Lung microvascular endothelial cell (primary cell): ENCODE measurements at regions not wholly inside any gene's neighbourhood (a gene's known extent, or its start where the extent isn't known, plus 50 kb on each side); places are given as distances from the start of the nearest gene placed in this dataset.
A peak's percentile ranks its signal among the peaks of the same experiment; 100 is the strongest.
"Not testable (repeated sequence)": the region's sequence is repeated elsewhere in the genome, so short reads cannot be mapped to it uniquely, and the experiment has no call there.

ENCODE experiments used
- DNase-seq, 2 donors: peaks; one replicate each; pipeline versions ENCODE4 v3.0.0 to v3.0.0-alpha.2; 2010; ENCODE audit warnings: low read depth in 2 of 2

DNA sequence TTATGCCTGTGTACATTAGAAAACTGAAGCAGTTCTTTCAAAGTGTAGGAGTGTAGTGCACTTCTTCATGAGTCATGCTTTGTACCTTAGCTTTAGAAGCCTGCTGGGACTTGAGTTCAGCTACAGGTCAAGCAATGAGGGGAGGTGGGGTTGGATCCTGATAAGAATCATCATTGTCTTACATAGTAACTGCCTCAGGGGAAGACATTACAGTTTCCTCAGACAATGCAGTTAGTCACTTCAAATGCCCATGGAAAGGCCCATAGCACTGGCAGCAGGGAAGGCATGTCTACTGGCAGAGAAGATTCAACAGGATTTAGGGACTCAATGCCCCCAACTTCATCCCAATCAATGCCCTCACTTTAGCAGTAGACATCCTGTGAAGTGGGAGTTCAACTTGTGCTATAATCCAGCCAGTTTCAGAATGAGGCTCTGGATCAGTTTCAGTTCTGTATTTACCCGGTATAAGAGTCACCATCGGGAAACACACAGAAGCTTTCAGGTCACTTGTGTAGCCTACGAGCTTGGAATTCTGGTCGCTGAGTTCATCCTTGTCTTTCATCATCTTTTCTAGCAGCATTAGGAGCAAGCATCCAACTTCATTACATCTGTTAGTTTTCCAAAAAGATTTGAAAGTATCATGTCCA lies 1216.5 kb downstream of the RAPGEF2 start:
- DNase-seq, result no peak

DNA sequence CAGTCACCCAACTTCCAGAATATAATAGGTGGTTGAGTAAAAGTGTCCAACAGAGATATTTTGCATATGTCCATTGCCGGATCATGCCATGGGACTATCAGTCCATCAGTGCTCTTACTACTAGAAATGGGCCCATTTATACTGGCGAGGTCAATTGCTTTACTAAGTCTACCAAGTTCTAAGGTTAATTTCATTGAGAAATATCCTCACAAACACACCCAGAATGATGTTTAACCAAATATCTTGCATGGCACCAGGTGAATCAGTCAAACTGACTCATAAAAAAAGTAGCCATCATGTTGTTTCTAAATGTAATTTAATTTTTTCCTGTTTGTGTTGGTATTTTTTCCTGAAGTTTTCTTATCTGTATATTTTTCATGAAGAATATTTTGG lies 1217.0 kb downstream of the RAPGEF2 start:
- DNase-seq, result no peak

DNA sequence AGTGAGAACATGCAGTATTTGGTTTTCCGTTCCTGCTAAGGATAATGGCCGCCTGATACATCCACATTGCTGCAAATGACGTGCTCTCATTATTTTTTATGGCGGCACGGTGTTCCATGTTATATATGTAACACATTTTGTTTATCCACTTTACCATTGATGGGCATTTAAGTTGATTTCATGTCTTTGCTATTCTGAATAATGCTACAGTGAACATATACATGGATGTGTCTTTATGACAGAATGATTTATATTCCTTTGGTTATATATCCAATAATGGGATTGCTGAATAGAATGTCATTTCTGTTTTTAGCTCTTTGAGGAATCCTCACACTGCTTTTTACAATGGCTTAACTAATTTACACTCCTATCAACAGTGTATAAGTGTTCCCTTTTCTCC lies 1223.2 kb downstream of the RAPGEF2 start:
- DNase-seq, result no peak

GRCh38 chr4:160347197-160347596 lies 1244.3 kb downstream of the RAPGEF2 start:
- DNase-seq, result no peak

DNA sequence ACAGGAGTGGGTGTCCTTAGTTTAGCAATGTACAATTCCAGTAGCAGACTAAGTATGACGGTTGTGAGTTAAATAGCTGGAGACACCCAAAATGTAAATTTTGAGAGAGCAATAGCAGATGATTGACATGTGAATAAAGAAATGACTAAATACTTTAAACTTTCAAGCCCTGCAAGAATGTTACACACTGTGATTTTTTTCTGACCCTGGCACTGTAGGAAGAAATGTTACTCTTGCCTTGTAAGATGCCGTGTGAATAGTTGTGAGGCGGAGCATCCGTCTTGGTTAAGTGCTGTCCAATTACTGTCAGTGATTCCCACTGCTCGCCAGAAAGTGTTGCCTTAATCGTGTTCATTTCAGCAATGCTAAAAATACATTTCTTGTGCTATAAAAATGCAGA lies 1248.1 kb downstream of the RAPGEF2 start:
- no peak for DNase-seq

GRCh38 chr4:160352637-160353036 lies 1249.8 kb downstream of the RAPGEF2 start:
- no peak for DNase-seq

GRCh38 chr4:160353548-160353947 lies 1250.7 kb downstream of the RAPGEF2 start:
- no peak for DNase-seq

GRCh38 chr4:160362478-160362877 lies 1259.6 kb downstream of the RAPGEF2 start:
- no peak for DNase-seq

DNA sequence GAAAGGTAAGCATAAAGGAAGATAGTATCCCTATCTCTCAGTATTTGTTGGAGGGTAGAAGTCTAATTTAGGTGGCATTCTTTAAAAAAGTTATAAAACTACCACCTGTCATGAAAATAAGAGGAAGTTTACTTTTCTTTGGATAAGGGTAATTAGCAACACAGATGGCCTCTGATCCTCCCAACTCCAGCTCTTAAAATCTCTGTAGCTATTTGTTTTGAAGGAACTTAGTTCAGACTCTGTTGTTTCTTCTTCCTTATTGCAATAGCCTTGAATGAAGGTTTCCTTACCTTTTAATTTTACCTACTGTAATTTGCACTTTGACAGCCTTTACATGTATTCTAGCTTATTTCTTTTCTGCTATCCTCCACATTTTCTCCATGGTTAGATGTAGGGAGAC lies 1261.3 kb downstream of the RAPGEF2 start:
- no peak for DNase-seq

DNA sequence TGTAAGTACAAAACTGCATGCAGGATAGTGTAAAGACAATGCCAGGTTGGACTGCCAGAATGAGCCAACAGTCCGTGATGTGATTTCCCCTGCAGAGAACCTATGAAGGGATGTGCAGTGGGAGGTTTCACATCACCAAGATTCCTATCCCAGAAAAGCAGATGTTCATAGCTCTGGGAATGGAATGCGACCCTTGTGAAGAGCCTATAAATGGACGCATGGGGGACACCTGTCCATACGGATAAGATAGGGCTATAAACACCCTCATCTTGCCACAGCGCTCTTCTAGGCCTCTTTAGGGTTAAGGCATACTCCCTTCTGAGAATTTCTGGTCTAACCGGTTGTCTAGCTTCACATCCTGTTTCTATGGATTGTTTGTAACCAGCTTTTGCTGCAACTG lies 1261.8 kb downstream of the RAPGEF2 start:
- DNase-seq, result not testable (repeated sequence)

GRCh38 chr4:160365383-160365782 lies 1262.5 kb downstream of the RAPGEF2 start:
- DNase-seq, result not testable (repeated sequence)

DNA sequence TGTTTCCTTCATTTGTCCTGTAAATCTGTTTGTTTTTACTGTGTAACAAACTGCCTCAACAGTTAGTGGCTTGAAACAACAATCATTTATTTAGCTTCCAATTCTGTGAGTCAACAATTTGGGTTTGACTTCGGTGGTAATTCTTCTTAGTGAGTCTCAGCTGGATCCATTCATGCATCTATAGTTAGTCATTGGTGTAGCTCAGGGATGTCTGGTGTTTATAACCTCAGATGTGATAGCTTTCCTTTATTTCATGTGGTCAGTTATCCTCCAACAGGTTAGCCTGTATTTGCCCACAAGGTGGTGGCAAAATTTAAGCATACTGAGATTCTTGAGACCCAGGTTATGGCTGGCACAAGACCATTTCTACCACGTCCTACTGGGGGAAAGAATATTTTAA lies 1267.2 kb downstream of the RAPGEF2 start:
- DNase-seq, result no peak

DNA sequence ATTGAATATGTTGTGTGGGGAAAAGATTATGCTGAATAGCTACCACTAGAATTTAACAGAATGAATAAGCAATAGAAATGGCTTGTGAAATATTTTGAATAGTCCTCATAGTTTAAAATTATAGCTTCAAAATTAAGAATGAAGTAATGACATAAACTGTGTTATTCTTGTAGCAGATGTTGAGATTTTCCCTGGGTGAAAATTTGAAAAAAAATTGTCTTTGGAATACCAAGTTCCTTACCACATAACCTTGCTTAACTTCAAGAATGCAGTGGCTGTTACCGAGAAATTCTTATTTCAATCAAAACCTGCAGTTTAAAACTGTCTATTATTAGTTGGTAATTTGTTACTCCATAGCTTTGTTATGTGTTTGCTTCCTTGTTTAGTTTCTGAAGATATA lies 1268.6 kb downstream of the RAPGEF2 start:
- no peak for DNase-seq

DNA sequence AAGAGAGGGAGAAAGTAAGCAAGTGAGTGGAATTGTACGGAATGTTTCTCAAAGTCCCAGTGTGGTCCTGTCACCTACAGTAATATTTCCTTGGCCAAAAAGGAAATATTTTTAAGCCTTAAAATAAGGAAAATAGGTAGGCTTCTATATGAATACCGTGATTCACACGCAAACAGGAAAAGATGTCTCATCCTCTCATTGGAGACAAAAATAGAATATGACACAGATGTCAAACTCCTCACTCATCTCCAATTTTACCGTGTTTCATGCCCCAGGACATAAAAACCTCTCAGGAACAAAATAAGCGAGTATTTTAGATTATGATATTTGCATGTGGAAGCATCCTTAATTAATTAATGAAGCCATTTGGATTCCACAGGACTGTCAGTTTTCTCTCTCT lies 1269.5 kb downstream of the RAPGEF2 start:
- peak in 1 of 2 donors; percentile 44 for DNase-seq

- no peak for DNase-seq
Measured at GRCh38 chr4:160373911-160374310, 1271.0 kb downstream of the RAPGEF2 start.

DNA sequence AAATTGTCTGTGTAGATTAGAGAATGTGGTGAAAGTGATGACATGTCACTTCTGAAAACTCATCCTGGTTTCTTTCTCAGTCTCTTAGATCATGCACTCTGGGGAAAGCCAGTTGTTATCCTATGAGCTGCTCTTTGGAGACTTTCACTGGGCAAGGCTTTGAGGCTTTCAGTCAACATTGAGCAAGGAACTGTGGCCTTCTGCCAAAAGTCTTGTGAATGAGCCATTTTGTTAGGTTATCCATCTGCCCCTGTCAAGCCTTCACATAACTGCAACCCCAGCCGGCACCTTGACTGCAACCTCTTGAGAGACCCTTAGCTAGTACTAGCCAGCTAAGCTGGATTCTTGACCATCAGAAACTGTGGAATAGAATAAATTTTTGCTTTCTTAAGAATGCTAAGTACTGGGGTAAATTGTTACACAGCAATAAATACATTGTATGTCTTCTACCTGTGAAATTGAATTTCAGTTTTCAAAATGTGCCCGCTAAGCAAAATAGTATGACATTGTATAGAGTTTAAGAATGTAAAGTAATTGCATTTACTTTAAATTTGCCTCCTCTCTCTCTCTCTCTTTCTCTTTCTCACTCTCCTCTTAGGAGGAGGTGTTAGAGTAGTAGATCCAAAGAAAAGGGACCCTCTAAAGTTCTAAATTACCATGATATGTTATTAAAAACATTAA lies 1273.0 kb downstream of the RAPGEF2 start:
- no peak for DNase-seq

DNA sequence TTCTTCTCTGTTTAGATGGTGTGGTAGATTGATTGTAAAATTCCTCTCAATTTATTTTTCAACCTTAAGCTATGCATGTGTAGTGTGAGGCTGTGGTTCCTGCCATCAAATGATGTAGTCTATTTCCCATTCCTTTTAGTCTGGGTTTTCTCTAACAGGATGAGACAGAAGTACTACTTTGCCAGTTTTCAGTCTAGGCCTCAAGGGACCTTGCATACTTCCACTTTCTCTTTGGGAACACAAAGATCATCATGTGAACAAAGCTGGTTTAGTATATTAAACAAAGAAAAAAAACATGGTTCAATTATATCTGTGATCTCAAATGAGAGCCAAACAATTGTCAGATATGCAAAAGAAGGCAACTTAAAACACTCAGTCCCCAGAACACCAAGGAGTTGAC lies 1284.0 kb downstream of the RAPGEF2 start:
- DNase-seq, result no peak

GRCh38 chr4:160399826-160400225 lies 1296.9 kb downstream of the RAPGEF2 start:
- DNase-seq, result no peak

GRCh38 chr4:160403081-160403480 lies 1300.2 kb downstream of the RAPGEF2 start:
- no peak for DNase-seq

DNA sequence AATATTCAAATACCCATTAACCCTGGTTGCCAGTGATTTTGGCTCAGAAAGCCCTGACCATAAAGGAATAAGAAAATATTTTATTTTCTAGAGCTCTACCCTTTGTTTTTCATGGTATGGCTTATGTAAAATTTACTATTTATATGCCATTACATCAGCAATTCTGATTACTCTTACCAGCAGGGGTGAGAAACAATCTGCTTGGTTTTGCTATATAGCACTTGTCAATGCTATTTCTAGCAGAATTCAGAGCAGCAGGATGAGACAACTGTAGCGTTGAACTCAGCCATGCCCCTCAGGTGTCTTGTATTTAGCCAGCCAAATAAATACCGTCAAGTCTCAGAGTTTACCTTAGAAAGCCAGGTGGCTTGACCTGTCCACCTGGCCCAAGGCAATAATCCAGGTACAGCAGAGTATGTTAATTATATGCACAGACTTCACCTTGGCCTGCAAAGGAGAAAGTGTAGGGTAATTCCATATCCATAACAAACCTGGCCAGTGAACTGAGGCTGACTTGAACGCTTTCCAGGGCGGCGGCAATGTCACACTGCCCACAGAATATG lies 1303.5 kb downstream of the RAPGEF2 start:
- no peak for DNase-seq

- no peak for DNase-seq
Measured at GRCh38 chr4:160414496-160414895, 1311.6 kb downstream of the RAPGEF2 start.

- peak in 1 of 2 donors; percentile 1 for DNase-seq
Measured at GRCh38 chr4:160423879-160424451, 1321.1 kb downstream of the RAPGEF2 start.

GRCh38 chr4:160426233-160426632 lies 1323.4 kb downstream of the RAPGEF2 start:
- DNase-seq, result no peak
